ENCODE measurements at regions not wholly inside any gene's neighbourhood (a gene's known extent, or its start where the extent isn't known, plus 50 kb on each side); places are given as distances from the start of the nearest gene placed in this dataset.

DNA sequence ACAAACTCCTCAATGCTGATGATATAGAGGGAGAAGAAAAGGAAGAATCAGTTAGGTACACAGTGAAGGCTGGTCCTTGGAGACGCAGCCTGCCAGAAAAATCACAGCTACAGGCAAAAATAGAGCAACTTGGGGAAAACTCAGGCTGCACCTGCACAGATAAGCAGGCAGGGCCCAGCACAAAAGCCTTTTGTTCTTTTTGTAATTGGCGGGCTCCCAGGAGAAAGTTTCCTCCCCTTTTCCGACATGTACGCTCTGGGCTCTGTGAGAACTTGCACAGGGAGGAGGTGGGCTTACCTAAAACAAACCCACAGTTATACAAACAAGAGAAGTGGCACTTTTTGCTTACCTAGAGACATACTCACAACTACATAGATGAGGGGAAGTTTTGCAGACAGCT lies 813.4 kb upstream of the EPHA6 start:
- no peak overlapping the region for H3K27ac ChIP-seq (ENCODE audit: low read length in 2 of 2)
- ChIA-PET CTCF (no interaction called here), POLR2A (no interaction called here)
- Mint-ChIP-seq H3K9me3 (ENCODE audit: insufficient read depth) (peaks cover 4% of the 10 kb centered on the region), H3K4me3 (no peak overlapping the region), H3K27me3 (no peaks in the 10 kb centered on the region), H3K27ac (no peak overlapping the region), H3K4me1 (no peaks in the 10 kb centered on the region)
- ATAC-seq (ENCODE audit: low read depth) (no peak), DNase-seq (no peak)
- TF ChIP-seq EZH2 (IDR thresholded peaks at IDR 0.05; ENCODE audit: borderline replicate concordance, insufficient read depth, low read depth, low read length, poor library complexity, severe bottlenecking) = no peak
- TF ChIP-seq, protein P1, sequence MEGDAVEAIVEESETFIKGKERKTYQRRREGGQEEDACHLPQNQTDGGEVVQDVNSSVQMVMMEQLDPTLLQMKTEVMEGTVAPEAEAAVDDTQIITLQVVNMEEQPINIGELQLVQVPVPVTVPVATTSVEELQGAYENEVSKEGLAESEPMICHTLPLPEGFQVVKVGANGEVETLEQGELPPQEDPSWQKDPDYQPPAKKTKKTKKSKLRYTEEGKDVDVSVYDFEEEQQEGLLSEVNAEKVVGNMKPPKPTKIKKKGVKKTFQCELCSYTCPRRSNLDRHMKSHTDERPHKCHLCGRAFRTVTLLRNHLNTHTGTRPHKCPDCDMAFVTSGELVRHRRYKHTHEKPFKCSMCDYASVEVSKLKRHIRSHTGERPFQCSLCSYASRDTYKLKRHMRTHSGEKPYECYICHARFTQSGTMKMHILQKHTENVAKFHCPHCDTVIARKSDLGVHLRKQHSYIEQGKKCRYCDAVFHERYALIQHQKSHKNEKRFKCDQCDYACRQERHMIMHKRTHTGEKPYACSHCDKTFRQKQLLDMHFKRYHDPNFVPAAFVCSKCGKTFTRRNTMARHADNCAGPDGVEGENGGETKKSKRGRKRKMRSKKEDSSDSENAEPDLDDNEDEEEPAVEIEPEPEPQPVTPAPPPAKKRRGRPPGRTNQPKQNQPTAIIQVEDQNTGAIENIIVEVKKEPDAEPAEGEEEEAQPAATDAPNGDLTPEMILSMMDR (IDR thresholded peaks at IDR 0.05) = no peak
- no peaks in the 10 kb centered on the region for H3K36me3 ChIP-seq (replicated peaks in 1 of 2; ENCODE audit: control extremely low read depth in 1 of 2, control insufficient read depth in 1 of 2, extremely low read depth in 1 of 2, insufficient read depth in 2 of 2, low read length in 1 of 2)
- H4K20me1 ChIP-seq (ENCODE audit: control insufficient read depth, insufficient read depth, low read length, poor library complexity, severe bottlenecking) = no peaks in the 10 kb centered on the region
- intact Hi-C loops (cut with micrococcal nuclease) = no loop called here
- WGBS (ENCODE audit: insufficient coverage) = 88% methylated on average over 1 of the region's 4 CpGs
- no peak overlapping the region for H3K9ac ChIP-seq (ENCODE audit: low read length)
- no peak overlapping the region for H3K4me2 ChIP-seq (replicated peaks; ENCODE audit: low read depth, low read length, poor library complexity, severe bottlenecking)
- H3K27me3 ChIP-seq (replicated peaks in 1 of 4; ENCODE audit: control extremely low read depth in 1 of 4, control insufficient read depth in 3 of 4, insufficient read depth in 4 of 4, low read length in 3 of 4) = no peaks in the 10 kb centered on the region
- no peak overlapping the region for H2AFZ ChIP-seq (ENCODE audit: insufficient read depth, low read depth, low read length, poor library complexity, severe bottlenecking)
- no peaks in the 10 kb centered on the region for H3K4me1 ChIP-seq (ENCODE audit: control insufficient read depth in 2 of 2, insufficient read depth in 2 of 2, low read length in 2 of 2)
- no peaks in the 10 kb centered on the region for H3K79me2 ChIP-seq (ENCODE audit: control insufficient read depth, insufficient read depth, low read length)
- no peak overlapping the region for H3K4me3 ChIP-seq (ENCODE audit: control extremely low read depth in 1 of 5, extremely low read depth in 1 of 5, insufficient read depth in 1 of 5, low read depth in 2 of 5, low read length in 4 of 5)
- H3K9me3 ChIP-seq (ENCODE audit: control extremely low read depth in 1 of 3, control insufficient read depth in 2 of 3, insufficient read depth in 1 of 3, low read length in 2 of 3) = peaks cover 0 to 1% (median 0%) of the 10 kb centered on the region in 3 donors

DNA sequence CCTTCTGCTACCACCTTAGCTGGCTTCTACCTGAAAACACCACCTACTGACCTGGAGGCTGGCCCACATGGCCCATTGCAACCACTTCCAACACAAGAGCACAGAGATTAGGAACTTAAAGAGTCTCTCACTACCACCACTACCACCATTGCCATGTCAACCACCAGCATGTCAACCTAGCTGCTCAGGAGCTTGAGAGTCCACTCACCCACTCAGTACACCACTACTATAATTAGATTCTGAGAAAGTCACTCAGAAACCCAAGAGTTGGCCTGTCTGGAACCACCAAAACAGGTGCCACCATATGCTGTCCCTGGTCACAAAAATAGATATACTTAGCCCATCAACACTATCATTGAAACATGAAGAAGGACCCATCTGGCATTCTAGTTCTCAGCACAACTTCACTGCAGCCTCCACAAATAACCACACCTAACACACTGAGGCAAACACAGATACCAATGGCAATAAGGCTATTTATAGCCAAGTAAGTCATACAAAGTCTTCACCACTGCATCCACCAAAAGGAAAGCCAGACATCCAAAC lies 806.7 kb upstream of the EPHA6 start:
- peaks cover 0 to 6% (median 2%) of the 10 kb centered on the region in 3 donors for H3K9me3 ChIP-seq (ENCODE audit: control extremely low read depth in 1 of 3, control insufficient read depth in 2 of 3, insufficient read depth in 1 of 3, low read length in 2 of 3)
- H3K4me2 ChIP-seq (replicated peaks; ENCODE audit: low read depth, low read length, poor library complexity, severe bottlenecking) = no peak overlapping the region
- H3K27ac Mint-ChIP-seq = no peak overlapping the region
- no peaks in the 10 kb centered on the region for H3K27me3 ChIP-seq (replicated peaks in 1 of 4; ENCODE audit: control extremely low read depth in 1 of 4, control insufficient read depth in 3 of 4, insufficient read depth in 4 of 4, low read length in 3 of 4)
- CTCF ChIA-PET = no interaction called here
- H3K36me3 ChIP-seq (replicated peaks in 1 of 2; ENCODE audit: control extremely low read depth in 1 of 2, control insufficient read depth in 1 of 2, extremely low read depth in 1 of 2, insufficient read depth in 2 of 2, low read length in 1 of 2) = no peaks in the 10 kb centered on the region
- no peaks in the 10 kb centered on the region for H3K4me1 Mint-ChIP-seq
- no peaks in the 10 kb centered on the region for H4K20me1 ChIP-seq (ENCODE audit: control insufficient read depth, insufficient read depth, low read length, poor library complexity, severe bottlenecking)
- POLR2A ChIA-PET = no interaction called here
- intact Hi-C loops (cut with micrococcal nuclease) = no loop called here
- TF ChIP-seq, protein P1 (IDR thresholded peaks at IDR 0.05) = no peak
- no peak for TF ChIP-seq EZH2 (IDR thresholded peaks at IDR 0.05; ENCODE audit: borderline replicate concordance, insufficient read depth, low read depth, low read length, poor library complexity, severe bottlenecking)
- H3K4me1 ChIP-seq (ENCODE audit: control insufficient read depth in 2 of 2, insufficient read depth in 2 of 2, low read length in 2 of 2) = no peaks in the 10 kb centered on the region
- ATAC-seq (ENCODE audit: low read depth) = no peak
- H3K79me2 ChIP-seq (ENCODE audit: control insufficient read depth, insufficient read depth, low read length) = no peaks in the 10 kb centered on the region
- no peak overlapping the region for H3K4me3 Mint-ChIP-seq
- no peak overlapping the region for H2AFZ ChIP-seq (ENCODE audit: insufficient read depth, low read depth, low read length, poor library complexity, severe bottlenecking)
- no peak overlapping the region for H3K27ac ChIP-seq (ENCODE audit: low read length in 2 of 2)
- no peak overlapping the region for H3K9ac ChIP-seq (ENCODE audit: low read length)
- H3K4me3 ChIP-seq (ENCODE audit: control extremely low read depth in 1 of 5, extremely low read depth in 1 of 5, insufficient read depth in 1 of 5, low read depth in 2 of 5, low read length in 4 of 5) = no peak overlapping the region
- no peaks in the 10 kb centered on the region for H3K27me3 Mint-ChIP-seq
- DNase-seq = no peak
- peaks cover 2% of the 10 kb centered on the region for H3K9me3 Mint-ChIP-seq (ENCODE audit: insufficient read depth)

All from B cell (primary cell).